ENCODE measurements at regions not wholly inside any gene's neighbourhood (a gene's known extent, or its start where the extent isn't known, plus 50 kb on each side); places are given as distances from the start of the nearest gene placed in this dataset.

DNA sequence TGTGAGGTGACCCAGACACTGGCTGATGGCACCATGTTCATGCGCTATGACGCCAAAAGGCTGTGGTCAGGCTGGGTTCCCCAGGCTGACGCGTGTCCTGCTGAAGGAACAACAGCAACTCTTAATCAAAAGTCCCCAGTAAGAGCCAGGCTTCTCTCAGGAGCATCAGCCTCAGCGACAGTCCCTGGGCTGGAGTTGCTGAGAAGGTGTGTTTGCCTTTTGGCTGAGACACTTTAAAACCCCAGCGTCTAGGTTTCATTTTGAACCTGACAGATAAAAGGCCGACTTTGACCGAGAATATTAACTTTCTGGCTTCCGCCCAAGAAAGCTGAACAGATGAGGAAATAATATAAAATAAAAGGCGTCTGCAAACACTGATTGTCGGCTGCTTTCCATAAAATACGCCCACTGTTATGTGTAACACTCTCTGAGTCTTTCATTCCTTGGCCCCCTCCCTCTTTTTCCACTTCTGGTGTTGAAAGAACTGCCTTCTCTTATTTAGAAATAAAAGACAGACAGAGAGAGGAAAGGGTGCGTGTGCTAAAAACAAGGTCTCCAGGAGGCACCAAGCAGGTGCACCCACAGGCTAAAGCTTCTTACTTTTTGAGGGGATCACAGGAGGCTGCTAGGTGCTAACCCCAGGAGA lies 373.6 kb downstream of the MID1IP1 start:
- TF ChIP-seq, protein P1, sequence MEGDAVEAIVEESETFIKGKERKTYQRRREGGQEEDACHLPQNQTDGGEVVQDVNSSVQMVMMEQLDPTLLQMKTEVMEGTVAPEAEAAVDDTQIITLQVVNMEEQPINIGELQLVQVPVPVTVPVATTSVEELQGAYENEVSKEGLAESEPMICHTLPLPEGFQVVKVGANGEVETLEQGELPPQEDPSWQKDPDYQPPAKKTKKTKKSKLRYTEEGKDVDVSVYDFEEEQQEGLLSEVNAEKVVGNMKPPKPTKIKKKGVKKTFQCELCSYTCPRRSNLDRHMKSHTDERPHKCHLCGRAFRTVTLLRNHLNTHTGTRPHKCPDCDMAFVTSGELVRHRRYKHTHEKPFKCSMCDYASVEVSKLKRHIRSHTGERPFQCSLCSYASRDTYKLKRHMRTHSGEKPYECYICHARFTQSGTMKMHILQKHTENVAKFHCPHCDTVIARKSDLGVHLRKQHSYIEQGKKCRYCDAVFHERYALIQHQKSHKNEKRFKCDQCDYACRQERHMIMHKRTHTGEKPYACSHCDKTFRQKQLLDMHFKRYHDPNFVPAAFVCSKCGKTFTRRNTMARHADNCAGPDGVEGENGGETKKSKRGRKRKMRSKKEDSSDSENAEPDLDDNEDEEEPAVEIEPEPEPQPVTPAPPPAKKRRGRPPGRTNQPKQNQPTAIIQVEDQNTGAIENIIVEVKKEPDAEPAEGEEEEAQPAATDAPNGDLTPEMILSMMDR (IDR thresholded peaks at IDR 0.05): no peak
- TF ChIP-seq ELF1 (IDR thresholded peaks at IDR 0.05) (no peak), SIN3A (IDR thresholded peaks at IDR 0.05; ENCODE audit: borderline replicate concordance, low read depth, low read length) (no peak), YY1 (IDR thresholded peaks at IDR 0.05; ENCODE audit: low read depth) (no peak), NFIC (IDR thresholded peaks at IDR 0.05; ENCODE audit: borderline replicate concordance) (no peak), RCOR1 (IDR thresholded peaks at IDR 0.05; ENCODE audit: low read length) (no peak), REST (IDR thresholded peaks at IDR 0.05; ENCODE audit: low read depth, low read length) (no peak), EP300 (IDR thresholded peaks at IDR 0.05; ENCODE audit: borderline replicate concordance in 1 of 2, low read depth in 1 of 2, low read length in 1 of 2) (no peak), POLR2AphosphoS5 (IDR thresholded peaks at IDR 0.05; ENCODE audit: low read depth, low read length) (no peak)
- TF ChIP-seq, protein P2, sequence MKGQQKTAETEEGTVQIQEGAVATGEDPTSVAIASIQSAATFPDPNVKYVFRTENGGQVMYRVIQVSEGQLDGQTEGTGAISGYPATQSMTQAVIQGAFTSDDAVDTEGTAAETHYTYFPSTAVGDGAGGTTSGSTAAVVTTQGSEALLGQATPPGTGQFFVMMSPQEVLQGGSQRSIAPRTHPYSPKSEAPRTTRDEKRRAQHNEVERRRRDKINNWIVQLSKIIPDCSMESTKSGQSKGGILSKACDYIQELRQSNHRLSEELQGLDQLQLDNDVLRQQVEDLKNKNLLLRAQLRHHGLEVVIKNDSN (IDR thresholded peaks at IDR 0.05; ENCODE audit: borderline replicate concordance, low read depth): no peak
